Body of pancreas (tissue), 4 donors: ENCODE measurements at regions not wholly inside any gene's neighbourhood (a gene's known extent, or its start where the extent isn't known, plus 50 kb on each side); places are given as distances from the start of the nearest gene placed in this dataset.

Experiments used
- CTCF ChIP-seq, 7 experiments: fragments of 450-650 bp in 4 of 7; fragments of 200-600 bp in 3 of 7; sonication (generic) in 3 of 7; IDR thresholded peaks; one replicate each; pipeline ENCODE4 v1.5.1; 2016 to 2019; ENCODE audit warnings: antibody characterized with exemption in 7 of 7
- POLR2A ChIP-seq, 3 donors: fragments of 450-650 bp; IDR thresholded peaks; one replicate each; pipeline ENCODE4 v1.6.1; 2016; ENCODE audit warnings: antibody characterized with exemption in 3 of 3, mild to moderate bottlenecking in 2 of 3

DNA sequence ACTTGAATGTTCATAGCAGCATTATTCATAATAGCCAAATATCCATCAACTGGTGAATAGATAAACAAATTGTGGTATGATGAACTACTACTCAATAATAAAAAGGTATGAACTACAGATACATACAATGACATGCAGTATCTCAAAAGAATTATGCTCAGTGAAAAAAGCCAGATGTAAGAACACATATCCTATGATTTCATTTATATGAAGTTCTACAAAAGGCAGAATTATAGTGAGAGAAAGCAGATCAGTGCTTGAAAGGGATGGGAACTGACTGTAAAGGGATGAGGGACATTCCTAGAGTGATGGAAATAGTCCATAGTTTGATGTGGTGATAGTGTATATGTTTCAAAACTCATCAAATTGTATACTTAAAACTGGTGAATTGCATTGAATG is 339.0 kb downstream of the ENC1 start:
- TF ChIP-seq CTCF (IDR thresholded peaks at IDR 0.05) (no peak), POLR2A (IDR thresholded peaks at IDR 0.05) (no peak)
